Endothelial cell (in vitro differentiated cells): ENCODE measurements at regions not wholly inside any gene's neighbourhood (a gene's known extent, or its start where the extent isn't known, plus 50 kb on each side); places are given as distances from the start of the nearest gene placed in this dataset.

Experiments used
- DNase-seq: peaks from one replicate; pipeline ENCODE4 v3.0.0; 2021; ENCODE audit warnings: low spot score
- H3K27ac Mint-ChIP-seq: one replicate; pipeline ENCODE4 v1.8.0; 2021; ENCODE audit warnings: mixed read lengths, inconsistent platforms; ENCODE audit not compliant: unreplicated experiment
- H3K27me3 Mint-ChIP-seq: one replicate; pipeline ENCODE4 v1.8.0; 2021; ENCODE audit warnings: mild to moderate bottlenecking, moderate library complexity, mixed read lengths, inconsistent platforms; ENCODE audit not compliant: unreplicated experiment
- H3K36me3 Mint-ChIP-seq: one replicate; pipeline ENCODE4 v1.8.0; 2021; ENCODE audit warnings: mild to moderate bottlenecking, low read depth, mixed read lengths, inconsistent platforms; ENCODE audit not compliant: unreplicated experiment
- H3K4me1 Mint-ChIP-seq: one replicate; pipeline ENCODE4 v1.8.0; 2021; ENCODE audit warnings: mild to moderate bottlenecking, mixed read lengths, inconsistent platforms; ENCODE audit not compliant: unreplicated experiment
- H3K4me3 Mint-ChIP-seq: one replicate; pipeline ENCODE4 v1.8.0; 2021; ENCODE audit warnings: mild to moderate bottlenecking, mixed read lengths, inconsistent platforms; ENCODE audit not compliant: unreplicated experiment
- H3K9me3 Mint-ChIP-seq: one replicate; pipeline ENCODE4 v1.8.0; 2021; ENCODE audit warnings: mixed read lengths, inconsistent platforms; ENCODE audit not compliant: unreplicated experiment
- CTCF ChIP-seq: fragments of 200-600 bp; sonication (generic); IDR thresholded peaks from one replicate; pipeline ENCODE4 v1.5.0; 2021; ENCODE audit warnings: antibody characterized with exemption; ENCODE audit not compliant: unreplicated experiment

GRCh38 chr6:44023586-44024454 is 103.4 kb downstream of the MRPL14 start:
- Mint-ChIP-seq H3K27me3 (peaks cover 5% of the 10 kb centered on the region), H3K4me3 (no peak overlapping the region), H3K27ac (no peak overlapping the region), H3K36me3 (no peaks in the 10 kb centered on the region), H3K9me3 (no peaks in the 10 kb centered on the region), H3K4me1 (peaks cover 26% of the 10 kb centered on the region)
- TF ChIP-seq CTCF: no peak
- no peak for DNase-seq

DNA sequence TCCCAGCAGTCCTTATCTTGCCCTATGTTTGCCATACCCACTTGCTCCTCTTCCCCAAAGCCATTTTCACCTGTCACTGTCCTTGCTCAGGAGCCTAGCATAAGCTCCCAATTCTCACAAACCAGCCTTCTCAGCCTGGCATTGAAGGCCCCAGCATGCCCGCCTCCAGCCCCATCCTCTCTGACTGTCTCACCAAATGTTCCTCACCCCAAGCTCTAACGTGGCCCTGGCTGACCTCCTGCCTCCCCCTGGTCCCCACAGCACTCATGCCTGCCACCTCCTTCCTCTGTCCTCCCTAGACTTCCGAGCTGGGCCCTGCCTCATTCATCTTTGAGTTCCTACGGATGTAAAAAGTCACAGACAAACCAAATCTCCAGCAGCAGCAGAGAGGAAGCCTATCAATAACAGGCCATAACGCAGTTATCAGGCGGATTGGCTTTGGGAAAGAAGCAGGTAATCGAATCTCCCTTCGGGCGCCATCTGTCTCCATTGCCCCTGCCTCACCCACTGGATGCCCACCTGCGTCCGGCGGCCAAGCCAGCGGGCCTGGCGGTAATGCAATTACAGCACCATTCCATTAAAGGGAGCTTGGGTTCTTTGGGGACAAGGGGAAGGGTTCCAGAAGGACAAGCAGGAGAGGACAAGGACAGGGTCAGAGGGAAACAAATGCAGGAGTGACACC is 104.4 kb downstream of the MRPL14 start:
- Mint-ChIP-seq H3K36me3 (no peaks in the 10 kb centered on the region), H3K27me3 (peaks cover 7% of the 10 kb centered on the region), H3K4me1 (peaks cover 26% of the 10 kb centered on the region), H3K4me3 (no peak overlapping the region), H3K27ac (no peak overlapping the region), H3K9me3 (no peaks in the 10 kb centered on the region)
- no peak for DNase-seq
- TF ChIP-seq CTCF: no peak

DNA sequence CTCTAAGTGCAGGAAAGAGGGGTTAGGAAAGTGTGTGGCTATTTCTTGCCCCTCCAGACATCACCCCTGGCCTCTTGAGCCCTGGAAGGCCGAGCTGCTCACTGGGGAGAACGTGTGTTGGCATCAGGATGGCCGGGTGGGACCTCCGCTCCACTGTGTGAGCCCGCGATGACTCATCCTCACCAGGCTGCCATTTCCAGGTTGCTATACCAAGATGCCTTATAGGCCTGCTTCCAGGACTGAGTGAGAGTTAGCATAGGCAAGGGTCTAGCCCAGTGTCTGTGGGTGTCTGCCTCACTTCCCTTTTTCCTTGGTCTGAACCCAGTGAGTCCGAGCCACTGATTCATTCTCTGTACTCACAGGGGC is 105.0 kb downstream of the MRPL14 start:
- peaks cover 7% of the 10 kb centered on the region for H3K27me3 Mint-ChIP-seq

GRCh38 chr6:44021589-44022295 is 105.5 kb downstream of the MRPL14 start:
- Mint-ChIP-seq H3K9me3 (no peaks in the 10 kb centered on the region), H3K4me1 (peaks cover 26% of the 10 kb centered on the region), H3K4me3 (peak overlapping the region; percentile 23), H3K27ac (no peak overlapping the region), H3K27me3 (peaks cover 7% of the 10 kb centered on the region), H3K36me3 (no peaks in the 10 kb centered on the region)
- TF ChIP-seq CTCF: no peak
- DNase-seq: no peak

More for the DNA sequence above, 105.0 kb downstream of the MRPL14 start:
- Mint-ChIP-seq H3K4me3 (no peak overlapping the region), H3K27ac (no peak overlapping the region), H3K9me3 (no peaks in the 10 kb centered on the region), H3K36me3 (no peaks in the 10 kb centered on the region), H3K4me1 (peaks cover 26% of the 10 kb centered on the region)
- DNase-seq: no peak
- no peak for TF ChIP-seq CTCF
